C4-2B (cell line): ENCODE measurements at regions not wholly inside any gene's neighbourhood (a gene's known extent, or its start where the extent isn't known, plus 50 kb on each side); places are given as distances from the start of the nearest gene placed in this dataset.

ENCODE experiments used
- H3K27ac ChIP-seq: fragments of 450-650 bp; 2 replicates; pipeline ENCODE4 v1.5.1; 2017
- CTCF ChIP-seq: fragments of 450-650 bp; conservative IDR thresholded peaks from 2 replicates; pipeline ENCODE4 v1.5.1; 2017; ENCODE audit warnings: mild to moderate bottlenecking
- ZFX ChIP-seq: fragments of 450-650 bp; IDR thresholded peaks from 2 replicates; pipeline ENCODE4 v1.6.1; 2017

GRCh38 chr3:162376761-162377160 lies 880.2 kb downstream of the OTOL1 start:
- no peak overlapping the region for H3K27ac ChIP-seq
- no peak for TF ChIP-seq CTCF
- TF ChIP-seq ZFX = no peak

- TF ChIP-seq ZFX (no peak), CTCF (no peak)
- no peak overlapping the region for H3K27ac ChIP-seq
Measured at GRCh38 chr3:162377608-162378007, 881.0 kb downstream of the OTOL1 start.

GRCh38 chr3:162385387-162385786 lies 888.8 kb downstream of the OTOL1 start:
- no peak overlapping the region for H3K27ac ChIP-seq
- no peak for TF ChIP-seq ZFX
- no peak for TF ChIP-seq CTCF

GRCh38 chr3:162390891-162391290 lies 894.3 kb downstream of the OTOL1 start:
- no peak overlapping the region for H3K27ac ChIP-seq
- TF ChIP-seq CTCF (no peak), ZFX (no peak)

- H3K27ac ChIP-seq = no peak overlapping the region
- TF ChIP-seq CTCF = no peak
- TF ChIP-seq ZFX = no peak
Measured at GRCh38 chr3:162391301-162391700, 894.7 kb downstream of the OTOL1 start.

GRCh38 chr3:162395496-162395895 lies 898.9 kb downstream of the OTOL1 start:
- TF ChIP-seq CTCF (no peak), ZFX (no peak)

GRCh38 chr3:162398554-162398953 lies 901.9 kb downstream of the OTOL1 start:
- H3K27ac ChIP-seq = no peak overlapping the region
- TF ChIP-seq CTCF (no peak), ZFX (no peak)

More at GRCh38 chr3:162395496-162395895, 898.9 kb downstream of the OTOL1 start:
- H3K27ac ChIP-seq = no peak overlapping the region
